GM12892 (cell line): ENCODE measurements at regions not wholly inside any gene's neighbourhood (a gene's known extent, or its start where the extent isn't known, plus 50 kb on each side); places are given as distances from the start of the nearest gene placed in this dataset.

Experiments used
- POLR2A ChIP-seq: IDR thresholded peaks from 2 replicates; pipeline ENCODE4 v1.6.1; 2011; ENCODE audit warnings: low read depth, low read length, control low read depth
- TAF1 ChIP-seq: IDR thresholded peaks from 2 replicates; pipeline ENCODE4 v1.6.1; 2011; ENCODE audit warnings: low read depth, mild to moderate bottlenecking, control low read depth, low read length, borderline replicate concordance

DNA sequence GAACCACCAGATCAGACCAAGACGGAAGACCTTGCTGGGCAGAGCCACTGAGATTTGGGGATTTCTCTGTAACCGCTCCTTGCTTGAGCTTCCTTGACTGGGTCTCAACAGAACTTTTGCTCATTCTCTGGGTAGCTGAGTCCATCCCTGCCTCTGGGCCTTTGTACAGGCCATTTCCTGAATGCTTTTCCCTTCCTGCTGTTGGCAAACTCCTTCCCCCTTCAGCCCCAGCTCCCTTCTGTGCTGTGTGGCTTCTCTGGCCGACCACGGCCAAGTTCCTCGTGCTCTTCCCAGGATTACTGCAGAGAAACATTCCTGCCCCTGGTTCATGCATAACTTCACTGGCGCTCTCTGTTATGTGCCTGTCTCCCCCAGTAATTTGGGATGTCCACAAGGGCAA lies 150.5 kb upstream of the GPR26 start:
- TF ChIP-seq TAF1 (no peak), POLR2A (no peak)
